T47D (cell line): ENCODE measurements at regions not wholly inside any gene's neighbourhood (a gene's known extent, or its start where the extent isn't known, plus 50 kb on each side); places are given as distances from the start of the nearest gene placed in this dataset.
"Not testable (repeated sequence)": the region's sequence is repeated elsewhere in the genome, so short reads cannot be mapped to it uniquely, and the experiment has no call there.

ENCODE experiments used
- DNase-seq, 2 experiments: peaks; one replicate each; pipeline versions ENCODE4 v3.0.0 to v3.0.0-alpha.2; 2011 to 2012; ENCODE audit warnings: low read depth in 1 of 2, low spot score in 1 of 2
- JUND ChIP-seq: IDR thresholded peaks from 2 replicates; pipeline ENCODE4 v1.6.1; 2012; ENCODE audit warnings: low read depth
- in situ Hi-C: cut with HindIII; loops from 2 replicates; pipeline ENCODE4 v1.10.0; 2016; ENCODE audit warnings: low sequenced_read_pairs, low pct_unique_long_range_greater_than_20kb

DNA sequence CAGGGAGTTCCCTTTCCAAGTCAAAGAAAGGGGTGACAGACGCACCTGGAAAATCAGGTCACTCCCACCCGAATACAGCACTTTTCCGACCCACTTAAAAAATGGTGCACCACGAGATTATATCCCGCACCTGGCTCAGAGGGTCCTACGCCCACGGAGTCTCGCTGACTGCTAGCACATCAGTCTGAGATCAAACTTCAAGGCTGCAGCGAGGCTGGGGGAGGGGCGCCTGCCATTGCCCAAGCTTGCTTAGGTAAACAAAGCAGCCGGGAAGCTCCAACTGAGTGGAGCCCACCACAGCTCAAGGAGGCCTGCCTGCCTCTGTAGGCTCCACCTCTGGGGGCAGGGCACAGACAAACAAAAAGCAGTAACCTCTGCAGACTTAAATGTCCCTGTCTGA lies 277.8 kb upstream of the ARHGAP42 start:
- DNase-seq: not testable (repeated sequence)

GRCh38 chr11:100419518-100419917 lies 267.6 kb upstream of the ARHGAP42 start:
- TF ChIP-seq JUND: no peak
- in situ Hi-C loops: no loop called here
- DNase-seq: no peak

More for the DNA sequence above, 277.8 kb upstream of the ARHGAP42 start:
- in situ Hi-C loops: not testable (repeated sequence)

- in situ Hi-C loops: no loop called here
- DNase-seq: peak in 1 of 2 experiments; percentile 45
- TF ChIP-seq JUND: no peak
These were observed 252.1 kb upstream of the ARHGAP42 start for GRCh38 chr11:100434821-100435641.

GRCh38 chr11:100438376-100438775 lies 248.7 kb upstream of the ARHGAP42 start:
- in situ Hi-C loops: no loop called here
- TF ChIP-seq JUND: no peak
- DNase-seq: no peak

- no peak for DNase-seq
- no peak for TF ChIP-seq JUND
- in situ Hi-C loops: no loop called here
These were observed 246.0 kb upstream of the ARHGAP42 start for GRCh38 chr11:100441086-100441485.

- in situ Hi-C loops: no loop called here
- no peak for TF ChIP-seq JUND
- DNase-seq: no peak
These were observed 245.1 kb upstream of the ARHGAP42 start for GRCh38 chr11:100442017-100442416.

DNA sequence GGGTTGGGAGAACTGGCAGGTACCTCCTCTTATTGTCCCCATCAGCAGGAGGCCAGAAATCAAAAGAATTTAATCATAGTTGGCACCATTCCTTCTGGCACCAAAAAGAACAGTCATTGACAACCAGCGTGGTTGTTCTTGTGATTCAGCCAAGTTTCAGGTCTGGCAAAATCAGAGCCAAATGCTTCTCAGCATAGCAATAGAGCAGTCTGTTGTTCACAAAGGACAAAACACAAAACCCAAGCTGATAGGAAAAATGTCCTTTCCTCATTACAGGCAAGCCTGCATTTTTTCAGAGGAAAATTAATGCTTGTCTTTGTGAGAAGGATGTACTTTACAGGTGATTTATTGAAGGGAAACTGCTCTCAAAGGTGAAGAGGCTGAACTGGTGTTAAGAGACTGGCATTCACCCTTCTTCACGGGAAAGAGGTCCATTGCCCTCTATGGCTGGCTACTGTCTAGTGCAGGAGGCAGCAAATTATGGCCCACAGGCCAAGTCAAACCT lies 241.8 kb upstream of the ARHGAP42 start:
- in situ Hi-C loops: no loop called here
- DNase-seq: peak in 1 of 2 experiments; percentile 23
- TF ChIP-seq JUND: no peak

GRCh38 chr11:100451801-100452460 lies 235.2 kb upstream of the ARHGAP42 start:
- in situ Hi-C loops: not testable (repeated sequence)

GRCh38 chr11:100459811-100460210 lies 227.3 kb upstream of the ARHGAP42 start:
- in situ Hi-C loops: no loop called here
- no peak for DNase-seq
- no peak for TF ChIP-seq JUND

More at GRCh38 chr11:100451801-100452460, 235.2 kb upstream of the ARHGAP42 start:
- peak in 1 of 2 experiments; percentile 20 for DNase-seq

- TF ChIP-seq JUND: no peak
- no peak for DNase-seq
- in situ Hi-C loops: no loop called here
These were observed 226.7 kb upstream of the ARHGAP42 start for GRCh38 chr11:100460426-100460825.

GRCh38 chr11:100467821-100468508 lies 219.1 kb upstream of the ARHGAP42 start:
- no peak for TF ChIP-seq JUND
- no peak for DNase-seq
- in situ Hi-C loops: no loop called here

- in situ Hi-C loops: no loop called here
- DNase-seq: no peak
- no peak for TF ChIP-seq JUND
These were observed 217.3 kb upstream of the ARHGAP42 start for GRCh38 chr11:100469835-100470234.
